ENCODE measurements at regions not wholly inside any gene's neighbourhood (a gene's known extent, or its start where the extent isn't known, plus 50 kb on each side); places are given as distances from the start of the nearest gene placed in this dataset.
"Not testable (repeated sequence)": the region's sequence is repeated elsewhere in the genome, so short reads cannot be mapped to it uniquely, and the experiment has no call there.

GRCh38 chr7:81141257-81142205 is 222.7 kb upstream of the SEMA3C start:
- TF ChIP-seq CTCF (IDR thresholded peaks at IDR 0.05); USF1 (CRISPR knock-in tag; IDR thresholded peaks at IDR 0.05); CREB1 (CRISPR knock-in tag; IDR thresholded peaks at IDR 0.05): not testable (repeated sequence)
